ENCODE measurements at regions not wholly inside any gene's neighbourhood (a gene's known extent, or its start where the extent isn't known, plus 50 kb on each side); places are given as distances from the start of the nearest gene placed in this dataset.

DNA sequence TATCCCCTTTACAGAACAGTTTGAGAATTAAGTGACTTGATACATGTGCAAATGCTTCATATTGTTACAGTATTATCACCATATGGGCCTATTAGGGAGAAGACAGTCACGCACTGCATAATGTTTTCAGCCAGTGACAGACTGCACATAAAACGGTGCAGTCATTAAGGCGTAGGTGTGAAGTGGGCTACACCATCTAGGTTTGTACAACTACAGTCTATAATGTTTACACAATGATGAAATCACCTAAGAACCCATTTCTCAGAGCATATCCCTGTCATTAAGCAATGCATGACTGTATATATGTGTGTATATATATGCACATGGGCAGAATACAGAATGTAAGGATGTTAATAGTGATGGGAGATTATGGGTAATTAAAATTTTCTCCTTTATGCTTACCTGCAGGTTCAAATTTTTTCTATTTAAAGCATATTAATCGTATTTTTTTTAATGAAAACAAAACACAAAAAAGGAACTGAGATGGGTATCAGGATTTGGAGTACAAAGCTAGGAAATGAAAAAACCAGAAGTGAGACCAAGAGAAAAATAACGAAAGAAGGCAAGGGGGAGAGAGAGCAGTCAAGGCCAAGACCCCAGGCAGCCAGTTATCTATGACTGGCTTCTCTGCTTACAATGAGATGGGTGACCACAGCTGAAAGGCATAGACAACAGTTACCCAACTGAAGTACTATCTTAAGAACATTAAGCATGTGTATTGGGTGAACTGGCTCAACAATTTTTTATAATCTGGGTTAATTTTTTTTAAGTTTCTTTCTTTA lies 122.9 kb upstream of the DAB1 start:
- TF ChIP-seq, protein P1, sequence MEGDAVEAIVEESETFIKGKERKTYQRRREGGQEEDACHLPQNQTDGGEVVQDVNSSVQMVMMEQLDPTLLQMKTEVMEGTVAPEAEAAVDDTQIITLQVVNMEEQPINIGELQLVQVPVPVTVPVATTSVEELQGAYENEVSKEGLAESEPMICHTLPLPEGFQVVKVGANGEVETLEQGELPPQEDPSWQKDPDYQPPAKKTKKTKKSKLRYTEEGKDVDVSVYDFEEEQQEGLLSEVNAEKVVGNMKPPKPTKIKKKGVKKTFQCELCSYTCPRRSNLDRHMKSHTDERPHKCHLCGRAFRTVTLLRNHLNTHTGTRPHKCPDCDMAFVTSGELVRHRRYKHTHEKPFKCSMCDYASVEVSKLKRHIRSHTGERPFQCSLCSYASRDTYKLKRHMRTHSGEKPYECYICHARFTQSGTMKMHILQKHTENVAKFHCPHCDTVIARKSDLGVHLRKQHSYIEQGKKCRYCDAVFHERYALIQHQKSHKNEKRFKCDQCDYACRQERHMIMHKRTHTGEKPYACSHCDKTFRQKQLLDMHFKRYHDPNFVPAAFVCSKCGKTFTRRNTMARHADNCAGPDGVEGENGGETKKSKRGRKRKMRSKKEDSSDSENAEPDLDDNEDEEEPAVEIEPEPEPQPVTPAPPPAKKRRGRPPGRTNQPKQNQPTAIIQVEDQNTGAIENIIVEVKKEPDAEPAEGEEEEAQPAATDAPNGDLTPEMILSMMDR (IDR thresholded peaks at IDR 0.05), result no peak

DNA sequence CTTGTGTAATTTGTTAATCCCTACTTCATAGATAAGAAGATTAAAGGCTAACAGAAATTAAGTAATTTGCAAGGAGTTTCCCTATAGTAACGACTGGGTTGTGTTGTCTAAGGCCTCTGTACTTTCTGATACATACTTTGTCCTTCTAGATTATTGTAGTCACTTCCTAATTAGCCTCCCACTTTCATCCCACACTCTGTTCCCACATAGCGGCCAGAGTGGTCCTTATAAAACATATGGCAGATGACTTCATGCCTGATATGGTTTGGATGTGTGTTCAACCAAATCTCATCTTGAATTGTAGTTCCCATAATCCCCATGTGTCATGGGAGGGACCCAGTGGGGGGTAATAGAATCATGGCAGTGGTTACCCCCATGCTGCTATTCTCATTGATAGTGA lies 120.5 kb upstream of the DAB1 start:
- TF ChIP-seq, protein P1 (IDR thresholded peaks at IDR 0.05), result no peak

DNA sequence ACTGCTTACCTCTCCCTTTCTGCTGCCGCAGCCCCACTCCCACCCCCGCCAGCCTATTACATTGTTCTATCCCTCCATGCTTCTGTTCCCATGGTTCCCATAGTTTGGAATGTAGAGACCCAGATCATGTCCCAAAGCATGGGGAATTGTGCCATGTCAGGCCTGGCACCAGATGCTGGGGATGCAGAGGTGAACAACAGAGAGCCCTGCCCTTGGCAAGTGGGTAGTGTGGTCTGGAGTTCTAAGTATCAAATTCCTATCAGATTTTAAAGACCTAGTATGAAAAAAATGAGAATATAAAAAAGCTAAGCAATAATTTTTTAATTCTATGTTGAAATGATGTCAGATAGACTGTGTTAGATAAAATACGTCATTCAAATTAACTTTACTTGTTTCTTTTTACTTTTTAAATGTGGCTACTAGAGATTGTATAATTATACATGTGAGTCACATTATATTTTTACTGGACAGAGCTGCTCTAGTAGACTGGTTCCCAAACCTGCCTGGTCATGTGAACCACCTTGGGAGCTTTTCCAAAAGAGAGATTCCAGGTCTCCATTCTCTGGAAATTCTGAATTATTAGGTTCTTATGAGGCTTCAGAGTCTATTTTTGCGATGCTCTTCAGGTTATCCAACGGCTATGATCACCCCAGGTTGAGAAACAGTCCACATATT lies 113.0 kb upstream of the DAB1 start:
- TF ChIP-seq, protein P1 (IDR thresholded peaks at IDR 0.05), result no peak

DNA sequence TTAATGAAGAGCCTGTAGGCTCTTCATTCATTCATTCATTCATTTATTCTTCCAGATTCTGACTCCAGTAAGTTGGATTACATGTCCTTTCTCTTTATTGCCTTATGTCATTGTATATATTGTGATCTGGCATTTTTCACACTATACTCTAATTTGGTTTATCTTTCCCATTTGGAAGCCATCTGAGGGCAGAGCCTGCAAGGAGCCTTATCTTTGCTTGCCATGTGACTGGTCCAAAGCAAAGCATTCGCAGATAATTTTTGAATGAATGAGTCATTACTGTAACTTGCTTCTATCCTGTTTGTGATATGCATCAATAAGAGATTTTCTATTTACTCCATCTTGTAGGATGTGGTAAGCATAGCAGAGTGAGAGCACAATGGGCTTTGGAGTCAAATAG lies 108.4 kb upstream of the DAB1 start:
- TF ChIP-seq, protein P1 (IDR thresholded peaks at IDR 0.05), result no peak

DNA sequence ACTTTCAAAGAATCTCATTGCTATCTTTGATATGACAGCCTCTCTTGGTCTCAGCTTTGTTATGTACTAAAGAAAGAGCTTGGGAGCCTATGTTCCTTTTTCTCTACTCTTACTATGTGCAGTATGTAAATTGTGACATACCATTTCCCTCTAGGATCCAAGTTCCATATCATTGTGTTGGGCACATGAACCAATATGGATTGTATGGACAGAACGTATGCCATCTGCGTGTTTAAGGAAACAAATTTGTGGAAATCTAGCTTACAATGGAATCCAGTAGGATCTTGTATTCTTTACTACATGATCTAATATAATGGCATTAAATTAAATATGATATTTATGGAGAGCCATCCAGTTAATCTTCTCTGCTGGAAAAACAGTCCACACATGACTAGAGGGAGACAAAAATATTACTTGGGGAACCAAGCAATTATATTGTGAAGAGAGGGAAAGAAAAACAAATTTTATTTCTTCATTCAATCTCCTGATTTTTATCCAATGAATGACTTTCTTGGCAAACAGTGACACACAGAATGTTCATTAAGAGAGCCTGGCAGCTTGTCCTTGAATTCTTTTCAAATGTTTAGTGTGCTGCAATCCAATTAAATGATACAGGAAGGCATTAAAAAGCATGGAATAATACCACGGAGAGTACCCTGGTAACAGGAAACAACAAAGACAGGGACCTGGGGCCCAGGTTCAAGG lies 106.5 kb upstream of the DAB1 start:
- TF ChIP-seq, protein P1 (IDR thresholded peaks at IDR 0.05), result no peak

DNA sequence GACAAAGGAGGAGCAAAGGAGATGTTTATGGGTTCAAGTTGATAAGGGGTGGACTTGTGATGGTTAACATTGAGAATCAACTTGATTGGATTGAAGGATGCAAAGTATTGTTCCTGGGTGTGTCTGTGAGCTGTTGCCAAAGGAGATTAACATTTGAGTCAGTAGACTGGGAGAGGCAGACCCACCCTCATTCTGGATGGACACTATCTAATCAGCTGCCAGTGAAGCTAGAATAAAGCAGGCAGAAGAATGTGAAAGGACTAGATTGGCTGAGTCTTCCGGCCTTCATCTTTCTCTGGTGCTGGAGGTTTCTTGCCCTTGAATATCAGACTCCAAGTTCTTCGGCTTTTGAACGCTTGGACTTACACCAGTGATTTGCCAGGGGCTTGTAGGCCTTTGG lies 98.7 kb upstream of the DAB1 start:
- TF ChIP-seq, protein P1 (IDR thresholded peaks at IDR 0.05), result no peak

DNA sequence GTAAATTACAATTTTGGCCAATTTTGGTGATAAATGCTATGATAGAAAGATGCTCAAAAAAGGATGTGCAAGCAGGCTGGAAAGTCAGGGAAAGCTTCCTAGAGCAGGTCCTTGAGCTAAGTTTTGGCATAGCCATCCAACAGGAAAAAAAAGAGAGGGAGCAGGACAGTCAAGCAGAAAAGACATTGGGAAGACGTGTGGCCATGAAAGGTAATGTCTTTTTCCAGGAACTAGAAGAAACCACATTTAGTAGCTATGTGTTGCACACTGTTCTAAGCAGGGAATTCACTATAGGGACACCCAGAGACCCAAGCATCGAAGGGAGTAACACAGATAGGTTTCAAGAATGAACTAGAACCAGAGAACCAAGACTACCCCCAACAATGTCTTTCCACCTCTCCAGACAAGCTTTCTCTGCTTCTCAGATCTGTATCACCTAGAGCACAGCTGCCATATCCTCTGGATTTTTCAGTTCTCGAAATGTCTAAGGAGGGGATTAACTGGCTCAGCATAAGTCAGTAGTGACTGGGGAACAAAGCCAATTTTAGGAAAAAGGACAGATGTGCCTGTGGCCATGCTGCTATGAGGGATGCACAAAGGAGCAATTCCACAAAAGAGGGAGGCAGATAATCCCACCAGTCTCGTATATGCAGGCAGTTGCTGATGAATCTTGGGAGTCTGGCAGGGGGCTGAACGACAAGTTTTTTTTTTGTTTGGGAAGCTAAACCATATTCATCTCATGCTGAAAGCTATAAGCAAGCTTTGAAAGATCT lies 97.1 kb upstream of the DAB1 start:
- TF ChIP-seq, protein P1 (IDR thresholded peaks at IDR 0.05), result no peak
